ENCODE measurements at regions not wholly inside any gene's neighbourhood (a gene's known extent, or its start where the extent isn't known, plus 50 kb on each side); places are given as distances from the start of the nearest gene placed in this dataset.

GRCh38 chr11:8330896-8331295, 67.2 kb upstream of the LMO1 start:
- Histone ChIP-seq H3K4ac (replicated peaks; ENCODE audit: insufficient read length, low read depth, low read length) (no peak overlapping the region), H2BK12ac (ENCODE audit: low read depth, low read length) (no peak overlapping the region), H3K9ac (replicated peaks in 1 of 4; ENCODE audit: extremely low read depth in 1 of 4, low read depth in 3 of 4, low read length in 3 of 4) (no peak overlapping the region), H2AK5ac (ENCODE audit: low read depth, low read length) (0 out of 2 replicates have a peak overlapping the region, but pooled peaks have one; percentile 16), H4K8ac (ENCODE audit: extremely low read depth, insufficient read depth, low read length) (no peak overlapping the region), H2BK5ac (ENCODE audit: low read depth, low read length) (no peak overlapping the region), H3K27me3 (replicated peaks in 1 of 4; ENCODE audit: control insufficient read depth in 3 of 4, extremely low read depth in 1 of 4, insufficient read depth in 3 of 4, low read length in 3 of 4) (no peaks in the 10 kb centered on the region; a peak in 1 of 7 replicates), H3K27ac (ENCODE audit: low read depth, low read length) (no peak overlapping the region), H3K23ac (ENCODE audit: insufficient read length) (no peak overlapping the region), H3K4me2 (ENCODE audit: insufficient read depth in 1 of 2, low read depth in 2 of 2, low read length in 2 of 2) (no peak overlapping the region), H3K4me1 (replicated peaks in 1 of 4; ENCODE audit: control insufficient read depth in 3 of 4, insufficient read depth in 4 of 4, low read length in 3 of 4) (peaks cover 5 to 21% (median 13%) of the 10 kb centered on the region in 4 experiments), H4K5ac (ENCODE audit: insufficient read length, low read depth, low read length) (no peak overlapping the region), H2BK20ac (ENCODE audit: low read length) (0 out of 2 replicates have a peak overlapping the region, but pooled peaks have one; percentile 48), H2BK15ac (ENCODE audit: low read length) (no peak overlapping the region), H3K56ac (replicated peaks; ENCODE audit: insufficient read length, low read depth, low read length) (no peak overlapping the region), H3K79me1 (ENCODE audit: low read depth, low read length) (no peaks in the 10 kb centered on the region), H3K23me2 (ENCODE audit: low read depth, low read length) (no peaks in the 10 kb centered on the region), H3K4me3 (ENCODE audit: extremely low read depth in 1 of 4, insufficient read depth in 2 of 4, low read depth in 3 of 4, low read length in 4 of 4) (no peak overlapping the region), H3K14ac (ENCODE audit: insufficient read length) (no peak overlapping the region), H4K91ac (replicated peaks; ENCODE audit: insufficient read length, low read length) (no peak overlapping the region), H3K9me3 (ENCODE audit: insufficient read depth in 2 of 2, low read depth in 1 of 2, low read length in 1 of 2) (no peaks in the 10 kb centered on the region), H4K20me1 (replicated peaks in 1 of 2; ENCODE audit: control insufficient read depth in 1 of 2, insufficient read depth in 2 of 2, low read length in 2 of 2) (no peaks in the 10 kb centered on the region), H3K36me3 (ENCODE audit: control insufficient read depth in 2 of 4, insufficient read depth in 4 of 4, low read length in 3 of 4) (no peaks in the 10 kb centered on the region), H3K79me2 (ENCODE audit: control insufficient read depth in 1 of 2, insufficient read depth in 2 of 2, low read length in 2 of 2) (no peaks in the 10 kb centered on the region), H2BK120ac (replicated peaks; ENCODE audit: low read depth, low read length) (no peak overlapping the region), H3K18ac (ENCODE audit: extremely low read depth, low read length) (no peak overlapping the region), H2AFZ (ENCODE audit: low read length) (no peak overlapping the region)
- no peak for DNase-seq (ENCODE audit: low read depth in 1 of 2, low spot score in 2 of 2)
- FAIRE-seq: no peak
- POLR2A ChIA-PET (ENCODE audit: partially characterized antibody): no interaction called here
- TF ChIP-seq FOSL1 (IDR thresholded peaks at IDR 0.05; ENCODE audit: insufficient read depth, low read depth, low read length) (no peak), ATF3 (IDR thresholded peaks at IDR 0.05; ENCODE audit: insufficient read depth, low read depth, low read length) (no peak), CREB1 (IDR thresholded peaks at IDR 0.05) (no peak), RBBP5 (IDR thresholded peaks at IDR 0.05; ENCODE audit: borderline replicate concordance, low read depth, low read length) (no peak), SP2 (IDR thresholded peaks at IDR 0.05; ENCODE audit: low read length) (no peak), NANOG (IDR thresholded peaks at IDR 0.05; ENCODE audit: insufficient read depth, low read depth, low read length, poor library complexity, severe bottlenecking) (no peak), GTF2F1 (IDR thresholded peaks at IDR 0.05; ENCODE audit: borderline replicate concordance, low read depth, low read length) (no peak), SIX5 (IDR thresholded peaks at IDR 0.05; ENCODE audit: low read depth, low read length) (no peak), CBX8 (IDR thresholded peaks at IDR 0.05; ENCODE audit: borderline replicate concordance, low read depth, low read length) (no peak)
- CTCF ChIA-PET (ENCODE audit: partially characterized antibody): interaction anchor here (0.6 to 5.9 kb wide), 8 partner anchors 11 to 237 kb away, joined by 3 to 62 read pairs (median 4); partner anchors contain the start of gene LMO1
- WGBS, 2 experiments (ENCODE audit: extremely low coverage in 1 of 2, insufficient coverage in 1 of 2, insufficient read length in 1 of 2, insufficient replicate concordance in 2 of 2, low coverage in 1 of 2, low lambda C conversion rate in 2 of 2, missing lambda C conversion rate in 1 of 2): 95% methylated on average over 6 of the region's 6 CpGs; no CpG with 5 or more reads in 1 of the 2 experiments

Data from H1 (cell line).